ENCODE measurements at regions not wholly inside any gene's neighbourhood (a gene's known extent, or its start where the extent isn't known, plus 50 kb on each side); places are given as distances from the start of the nearest gene placed in this dataset.

GRCh38 chr3:31133541-31133940, 239.1 kb upstream of the GADL1 start:
- no peaks in the 10 kb centered on the region for H3K9me3 ChIP-seq
- no peaks in the 10 kb centered on the region for H3K36me3 ChIP-seq
- DNase-seq: no peak
- intact Hi-C loops (cut with DNase I; ENCODE audit: low total_unique reads): no loop called here
- H3K4me1 ChIP-seq: no peaks in the 10 kb centered on the region
- H3K4me3 ChIP-seq: no peak overlapping the region
- 95 to 100% (median 100%) methylated on average over 1 of the region's 1 CpG for WGBS, 5 donors
- H3K27ac ChIP-seq: no peak overlapping the region
- TF ChIP-seq EP300 (IDR thresholded peaks at IDR 0.05): no peak
- no peak for TF ChIP-seq POLR2AphosphoS5 (IDR thresholded peaks at IDR 0.05)
- TF ChIP-seq POLR2A (IDR thresholded peaks at IDR 0.05): no peak
- TF ChIP-seq, protein P1, sequence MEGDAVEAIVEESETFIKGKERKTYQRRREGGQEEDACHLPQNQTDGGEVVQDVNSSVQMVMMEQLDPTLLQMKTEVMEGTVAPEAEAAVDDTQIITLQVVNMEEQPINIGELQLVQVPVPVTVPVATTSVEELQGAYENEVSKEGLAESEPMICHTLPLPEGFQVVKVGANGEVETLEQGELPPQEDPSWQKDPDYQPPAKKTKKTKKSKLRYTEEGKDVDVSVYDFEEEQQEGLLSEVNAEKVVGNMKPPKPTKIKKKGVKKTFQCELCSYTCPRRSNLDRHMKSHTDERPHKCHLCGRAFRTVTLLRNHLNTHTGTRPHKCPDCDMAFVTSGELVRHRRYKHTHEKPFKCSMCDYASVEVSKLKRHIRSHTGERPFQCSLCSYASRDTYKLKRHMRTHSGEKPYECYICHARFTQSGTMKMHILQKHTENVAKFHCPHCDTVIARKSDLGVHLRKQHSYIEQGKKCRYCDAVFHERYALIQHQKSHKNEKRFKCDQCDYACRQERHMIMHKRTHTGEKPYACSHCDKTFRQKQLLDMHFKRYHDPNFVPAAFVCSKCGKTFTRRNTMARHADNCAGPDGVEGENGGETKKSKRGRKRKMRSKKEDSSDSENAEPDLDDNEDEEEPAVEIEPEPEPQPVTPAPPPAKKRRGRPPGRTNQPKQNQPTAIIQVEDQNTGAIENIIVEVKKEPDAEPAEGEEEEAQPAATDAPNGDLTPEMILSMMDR (IDR thresholded peaks at IDR 0.05): no peak
- no peaks in the 10 kb centered on the region for H3K27me3 ChIP-seq

DNA sequence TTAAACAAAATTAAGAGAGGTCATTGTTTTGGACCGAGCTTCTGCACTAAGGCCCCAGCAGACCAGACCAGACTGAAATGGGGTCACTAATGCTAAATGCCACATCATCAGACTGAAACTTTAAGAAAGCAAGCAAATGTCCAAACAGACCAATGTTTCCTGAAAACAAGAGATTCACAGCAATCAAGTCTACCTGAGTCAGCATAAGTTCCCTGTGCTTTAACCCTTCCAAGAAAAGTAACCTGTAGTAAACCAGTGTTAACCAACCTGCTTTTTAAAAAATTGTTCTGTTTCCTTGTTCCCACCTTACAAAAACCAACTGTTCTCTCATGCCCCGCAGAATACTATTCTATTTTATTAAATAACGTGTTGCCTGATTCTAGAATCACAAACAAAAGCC, 241.1 kb upstream of the GADL1 start:
- Histone ChIP-seq H3K27ac (no peak overlapping the region), H3K9me3 (no peaks in the 10 kb centered on the region), H3K4me3 (no peak overlapping the region), H3K27me3 (no peaks in the 10 kb centered on the region), H3K36me3 (no peaks in the 10 kb centered on the region), H3K4me1 (no peaks in the 10 kb centered on the region)
- TF ChIP-seq EP300 (IDR thresholded peaks at IDR 0.05) (no peak), POLR2A (IDR thresholded peaks at IDR 0.05) (no peak), POLR2AphosphoS5 (IDR thresholded peaks at IDR 0.05) (no peak)
- TF ChIP-seq, protein P1 (IDR thresholded peaks at IDR 0.05): no peak
- whole genome bisulfite sequencing, 5 donors: 75 to 86% (median 81%) methylated on average over 3 of the region's 3 CpGs
- intact Hi-C loops (cut with DNase I; ENCODE audit: low total_unique reads): no loop called here
- no peak for DNase-seq

DNA sequence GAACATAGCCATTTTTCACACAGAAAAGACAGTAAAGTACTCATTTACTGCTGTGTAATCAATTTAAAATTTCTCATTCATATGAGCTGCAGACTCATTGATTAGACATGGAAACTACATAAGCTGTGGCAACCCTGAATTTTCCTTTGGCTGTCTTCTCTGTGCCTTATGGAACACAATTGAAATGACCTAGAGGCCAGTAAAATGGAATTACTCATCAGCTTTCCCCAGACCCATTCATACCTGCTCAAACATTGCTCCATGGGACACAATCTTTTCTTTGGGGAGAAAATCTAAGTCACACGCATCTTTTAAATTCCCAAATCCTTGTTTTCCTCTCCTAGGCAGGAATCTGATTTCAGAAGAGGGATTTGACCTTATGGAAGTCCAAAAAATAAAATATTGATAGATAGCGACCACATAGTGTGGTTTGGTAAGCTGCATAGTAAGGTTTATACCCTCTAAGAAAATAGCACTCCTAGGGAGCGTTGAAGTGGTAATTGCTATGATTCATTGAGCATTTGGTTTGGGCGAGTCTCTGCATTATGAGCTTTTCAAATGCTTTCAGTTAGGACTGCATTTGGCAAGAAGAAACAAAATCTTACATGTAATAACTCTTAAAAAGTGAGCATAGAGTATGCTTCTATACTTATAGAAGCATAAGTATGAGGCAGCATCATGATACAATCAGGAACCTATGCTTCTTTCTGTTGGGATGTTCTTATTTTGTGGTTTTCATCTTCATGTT, 243.4 kb upstream of the GADL1 start:
- Histone ChIP-seq H3K36me3 (no peaks in the 10 kb centered on the region), H3K27me3 (no peaks in the 10 kb centered on the region), H3K27ac (no peak overlapping the region), H3K4me3 (no peak overlapping the region), H3K4me1 (no peaks in the 10 kb centered on the region), H3K9me3 (no peaks in the 10 kb centered on the region)
- WGBS, 5 donors: 92 to 98% (median 96%) methylated on average over 4 of the region's 4 CpGs
- intact Hi-C loops (cut with DNase I; ENCODE audit: low total_unique reads): no loop called here
- no peak for TF ChIP-seq POLR2A (IDR thresholded peaks at IDR 0.05)
- TF ChIP-seq POLR2AphosphoS5 (IDR thresholded peaks at IDR 0.05): no peak
- TF ChIP-seq, protein P1 (IDR thresholded peaks at IDR 0.05): no peak
- no peak for TF ChIP-seq EP300 (IDR thresholded peaks at IDR 0.05)
- DNase-seq: no peak

DNA sequence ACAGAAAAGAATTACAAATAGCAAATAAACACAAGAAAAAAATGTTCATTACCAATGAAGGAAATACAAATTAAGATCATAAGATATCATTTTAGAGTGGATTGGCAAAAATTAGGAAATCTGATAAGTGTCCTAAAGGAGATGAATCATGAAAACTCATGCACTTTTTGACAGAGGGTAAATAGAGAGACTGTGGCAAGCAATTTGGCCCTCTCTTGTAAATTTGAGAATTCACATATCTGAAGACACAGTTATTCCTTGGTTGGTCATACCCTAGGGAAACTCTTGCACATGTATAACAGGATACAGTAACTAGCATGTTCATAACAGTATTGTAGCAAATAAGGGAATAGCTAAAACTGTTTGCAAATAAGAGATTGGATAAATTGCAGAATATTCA, 246.0 kb upstream of the GADL1 start:
- TF ChIP-seq, protein P1 (IDR thresholded peaks at IDR 0.05): no peak
- TF ChIP-seq EP300 (IDR thresholded peaks at IDR 0.05) (no peak), POLR2A (IDR thresholded peaks at IDR 0.05) (no peak), POLR2AphosphoS5 (IDR thresholded peaks at IDR 0.05) (no peak)
- no peaks in the 10 kb centered on the region for H3K36me3 ChIP-seq
- no peaks in the 10 kb centered on the region for H3K9me3 ChIP-seq
- intact Hi-C loops (cut with DNase I; ENCODE audit: low total_unique reads): no loop called here
- H3K4me3 ChIP-seq: no peak overlapping the region
- no peak overlapping the region for H3K27ac ChIP-seq
- no peak for DNase-seq
- H3K4me1 ChIP-seq: no peaks in the 10 kb centered on the region
- no peaks in the 10 kb centered on the region for H3K27me3 ChIP-seq

Data from stomach (tissue), 8 donors.